Panc1 (cell line): ENCODE measurements at regions not wholly inside any gene's neighbourhood (a gene's known extent, or its start where the extent isn't known, plus 50 kb on each side); places are given as distances from the start of the nearest gene placed in this dataset.
"Not testable (repeated sequence)": the region's sequence is repeated elsewhere in the genome, so short reads cannot be mapped to it uniquely, and the experiment has no call there.

ENCODE experiments used
- CTCF ChIP-seq: fragments of 450-650 bp; IDR thresholded peaks from 2 replicates; pipeline ENCODE4 v1.5.1; 2017; ENCODE audit warnings: mild to moderate bottlenecking
- POLR2AphosphoS5 ChIP-seq: IDR thresholded peaks from 2 replicates; pipeline ENCODE4 v1.6.1; 2012; ENCODE audit warnings: mild to moderate bottlenecking, low read depth, low read length, moderate library complexity
- REST ChIP-seq, 2 experiments: IDR thresholded peaks; 2 replicates each; pipeline ENCODE4 v1.6.1; 2011 to 2012; ENCODE audit warnings: low read depth in 2 of 2, control low read depth in 1 of 2, low read length in 1 of 2, mild to moderate bottlenecking in 1 of 2, moderate library complexity in 1 of 2; ENCODE audit not compliant: insufficient read depth in 1 of 2
- TCF7L2 ChIP-seq: IDR thresholded peaks from 2 replicates; pipeline ENCODE4 v1.6.1; 2011; ENCODE audit warnings: mild to moderate bottlenecking, low read depth, low read length, inconsistent platforms

DNA sequence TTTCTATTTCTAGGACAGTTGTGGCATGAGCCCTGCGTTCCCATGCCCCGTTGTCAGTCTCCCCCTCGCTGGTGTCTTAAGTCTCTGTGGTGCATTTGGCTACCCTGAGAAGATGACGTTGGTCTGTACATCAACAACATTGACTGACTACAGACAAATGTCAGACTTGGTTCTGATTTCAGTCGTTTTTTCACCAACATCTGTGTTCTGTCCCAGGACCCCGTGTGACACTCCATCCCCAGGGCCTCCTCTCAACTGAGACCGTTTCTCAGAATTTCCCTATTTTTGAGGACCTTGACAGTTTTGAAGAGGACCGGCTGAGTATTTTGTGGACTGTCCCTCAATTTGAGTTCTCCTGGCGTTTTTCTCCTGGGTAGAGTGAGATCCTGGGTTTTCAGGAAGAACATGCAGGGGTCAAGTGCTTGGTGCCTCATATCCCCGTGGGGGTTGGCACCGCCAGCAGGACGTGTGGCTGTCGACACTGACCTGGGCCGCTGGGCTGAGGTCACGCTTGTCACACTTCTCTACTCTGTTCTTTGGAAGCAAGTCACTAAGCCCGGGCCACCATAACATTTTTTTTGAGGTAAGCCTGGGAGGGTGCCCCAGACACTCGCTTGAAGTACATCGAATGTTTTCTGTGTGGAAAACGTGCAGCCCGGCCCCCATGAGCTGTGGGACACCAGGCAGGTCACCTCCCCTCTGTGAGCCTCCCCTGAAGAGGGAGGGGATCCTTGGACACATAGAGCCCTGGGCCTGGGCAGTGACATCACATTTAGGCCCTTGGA lies 114.4 kb upstream of the ZNF469 start:
- not testable (repeated sequence) for TF ChIP-seq REST (IDR thresholded peaks at IDR 0.05; ENCODE audit: insufficient read depth in 1 of 2, low read depth in 2 of 2, low read length in 1 of 2); CTCF; POLR2AphosphoS5; TCF7L2
